K562 (cell line): ENCODE measurements at regions not wholly inside any gene's neighbourhood (a gene's known extent, or its start where the extent isn't known, plus 50 kb on each side); places are given as distances from the start of the nearest gene placed in this dataset.

Experiments
- CCAR2 ChIP-seq: fragments of 200-400 bp; formaldehyde crosslinking; IDR thresholded peaks from 2 replicates; pipeline ENCODE4 v1.6.1; 2017; ENCODE audit warnings: mild to moderate bottlenecking, low read depth, low read length
- NR1H2 ChIP-seq: sonication (generic); formaldehyde crosslinking; IDR thresholded peaks from 2 replicates; pipeline ENCODE4 v1.4.0; 2020; ENCODE audit warnings: mild to moderate bottlenecking, missing genetic modification reagents
- SAFB2 ChIP-seq: fragments of 200-400 bp; formaldehyde crosslinking; IDR thresholded peaks from 2 replicates; pipeline ENCODE4 v1.6.1; 2018; ENCODE audit warnings: borderline replicate concordance, low read length, low read depth, moderate library complexity; ENCODE audit not compliant: severe bottlenecking
- ZNF140 ChIP-seq: fragments of 250-450 bp; sonication (Bioruptor Pico); IDR thresholded peaks from 2 replicates; pipeline ENCODE4 v1.8.0; 2021; ENCODE audit warnings: moderate library complexity, mild to moderate bottlenecking, inconsistent platforms
- ZNF785 ChIP-seq: fragments of 250-450 bp; sonication (Bioruptor Pico); IDR thresholded peaks from 2 replicates; pipeline ENCODE4 v1.4.0; 2020; ENCODE audit warnings: mild to moderate bottlenecking
- TF ChIP-seq, protein P1 (sequence below): fragments of 450-650 bp; IDR thresholded peaks from 2 replicates; pipeline ENCODE4 v1.6.1; 2016; ENCODE audit warnings: mild to moderate bottlenecking, moderate library complexity
- TF ChIP-seq, protein P2 (sequence below): fragments of 450-650 bp; IDR thresholded peaks from 2 replicates; pipeline ENCODE4 v1.6.1; 2016; ENCODE audit warnings: low read depth

DNA sequence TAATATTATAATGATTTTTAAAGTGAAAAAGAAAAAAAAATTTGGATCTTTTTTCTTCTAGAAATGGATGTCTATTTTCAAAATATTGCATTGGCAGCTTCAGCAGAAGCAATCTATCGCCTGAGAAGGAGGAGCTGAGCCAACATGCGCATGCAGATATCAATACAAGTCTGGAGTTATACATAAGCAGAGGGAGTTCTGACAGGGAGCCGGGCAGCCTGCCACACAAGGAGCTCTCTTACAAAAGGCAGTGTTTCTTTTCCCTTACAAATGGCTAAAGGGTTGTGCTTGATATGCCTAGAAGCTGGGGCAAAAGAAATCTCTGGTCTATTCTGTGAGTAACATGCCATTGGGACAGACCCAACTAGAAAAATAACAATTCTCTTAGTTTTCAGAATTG lies 291.9 kb upstream of the TRIB2 start (continued):
- no peak for TF ChIP-seq CCAR2
- no peak for TF ChIP-seq ZNF140 (CRISPR knock-in tag)
- TF ChIP-seq SAFB2 = no peak
- TF ChIP-seq, protein P1, sequence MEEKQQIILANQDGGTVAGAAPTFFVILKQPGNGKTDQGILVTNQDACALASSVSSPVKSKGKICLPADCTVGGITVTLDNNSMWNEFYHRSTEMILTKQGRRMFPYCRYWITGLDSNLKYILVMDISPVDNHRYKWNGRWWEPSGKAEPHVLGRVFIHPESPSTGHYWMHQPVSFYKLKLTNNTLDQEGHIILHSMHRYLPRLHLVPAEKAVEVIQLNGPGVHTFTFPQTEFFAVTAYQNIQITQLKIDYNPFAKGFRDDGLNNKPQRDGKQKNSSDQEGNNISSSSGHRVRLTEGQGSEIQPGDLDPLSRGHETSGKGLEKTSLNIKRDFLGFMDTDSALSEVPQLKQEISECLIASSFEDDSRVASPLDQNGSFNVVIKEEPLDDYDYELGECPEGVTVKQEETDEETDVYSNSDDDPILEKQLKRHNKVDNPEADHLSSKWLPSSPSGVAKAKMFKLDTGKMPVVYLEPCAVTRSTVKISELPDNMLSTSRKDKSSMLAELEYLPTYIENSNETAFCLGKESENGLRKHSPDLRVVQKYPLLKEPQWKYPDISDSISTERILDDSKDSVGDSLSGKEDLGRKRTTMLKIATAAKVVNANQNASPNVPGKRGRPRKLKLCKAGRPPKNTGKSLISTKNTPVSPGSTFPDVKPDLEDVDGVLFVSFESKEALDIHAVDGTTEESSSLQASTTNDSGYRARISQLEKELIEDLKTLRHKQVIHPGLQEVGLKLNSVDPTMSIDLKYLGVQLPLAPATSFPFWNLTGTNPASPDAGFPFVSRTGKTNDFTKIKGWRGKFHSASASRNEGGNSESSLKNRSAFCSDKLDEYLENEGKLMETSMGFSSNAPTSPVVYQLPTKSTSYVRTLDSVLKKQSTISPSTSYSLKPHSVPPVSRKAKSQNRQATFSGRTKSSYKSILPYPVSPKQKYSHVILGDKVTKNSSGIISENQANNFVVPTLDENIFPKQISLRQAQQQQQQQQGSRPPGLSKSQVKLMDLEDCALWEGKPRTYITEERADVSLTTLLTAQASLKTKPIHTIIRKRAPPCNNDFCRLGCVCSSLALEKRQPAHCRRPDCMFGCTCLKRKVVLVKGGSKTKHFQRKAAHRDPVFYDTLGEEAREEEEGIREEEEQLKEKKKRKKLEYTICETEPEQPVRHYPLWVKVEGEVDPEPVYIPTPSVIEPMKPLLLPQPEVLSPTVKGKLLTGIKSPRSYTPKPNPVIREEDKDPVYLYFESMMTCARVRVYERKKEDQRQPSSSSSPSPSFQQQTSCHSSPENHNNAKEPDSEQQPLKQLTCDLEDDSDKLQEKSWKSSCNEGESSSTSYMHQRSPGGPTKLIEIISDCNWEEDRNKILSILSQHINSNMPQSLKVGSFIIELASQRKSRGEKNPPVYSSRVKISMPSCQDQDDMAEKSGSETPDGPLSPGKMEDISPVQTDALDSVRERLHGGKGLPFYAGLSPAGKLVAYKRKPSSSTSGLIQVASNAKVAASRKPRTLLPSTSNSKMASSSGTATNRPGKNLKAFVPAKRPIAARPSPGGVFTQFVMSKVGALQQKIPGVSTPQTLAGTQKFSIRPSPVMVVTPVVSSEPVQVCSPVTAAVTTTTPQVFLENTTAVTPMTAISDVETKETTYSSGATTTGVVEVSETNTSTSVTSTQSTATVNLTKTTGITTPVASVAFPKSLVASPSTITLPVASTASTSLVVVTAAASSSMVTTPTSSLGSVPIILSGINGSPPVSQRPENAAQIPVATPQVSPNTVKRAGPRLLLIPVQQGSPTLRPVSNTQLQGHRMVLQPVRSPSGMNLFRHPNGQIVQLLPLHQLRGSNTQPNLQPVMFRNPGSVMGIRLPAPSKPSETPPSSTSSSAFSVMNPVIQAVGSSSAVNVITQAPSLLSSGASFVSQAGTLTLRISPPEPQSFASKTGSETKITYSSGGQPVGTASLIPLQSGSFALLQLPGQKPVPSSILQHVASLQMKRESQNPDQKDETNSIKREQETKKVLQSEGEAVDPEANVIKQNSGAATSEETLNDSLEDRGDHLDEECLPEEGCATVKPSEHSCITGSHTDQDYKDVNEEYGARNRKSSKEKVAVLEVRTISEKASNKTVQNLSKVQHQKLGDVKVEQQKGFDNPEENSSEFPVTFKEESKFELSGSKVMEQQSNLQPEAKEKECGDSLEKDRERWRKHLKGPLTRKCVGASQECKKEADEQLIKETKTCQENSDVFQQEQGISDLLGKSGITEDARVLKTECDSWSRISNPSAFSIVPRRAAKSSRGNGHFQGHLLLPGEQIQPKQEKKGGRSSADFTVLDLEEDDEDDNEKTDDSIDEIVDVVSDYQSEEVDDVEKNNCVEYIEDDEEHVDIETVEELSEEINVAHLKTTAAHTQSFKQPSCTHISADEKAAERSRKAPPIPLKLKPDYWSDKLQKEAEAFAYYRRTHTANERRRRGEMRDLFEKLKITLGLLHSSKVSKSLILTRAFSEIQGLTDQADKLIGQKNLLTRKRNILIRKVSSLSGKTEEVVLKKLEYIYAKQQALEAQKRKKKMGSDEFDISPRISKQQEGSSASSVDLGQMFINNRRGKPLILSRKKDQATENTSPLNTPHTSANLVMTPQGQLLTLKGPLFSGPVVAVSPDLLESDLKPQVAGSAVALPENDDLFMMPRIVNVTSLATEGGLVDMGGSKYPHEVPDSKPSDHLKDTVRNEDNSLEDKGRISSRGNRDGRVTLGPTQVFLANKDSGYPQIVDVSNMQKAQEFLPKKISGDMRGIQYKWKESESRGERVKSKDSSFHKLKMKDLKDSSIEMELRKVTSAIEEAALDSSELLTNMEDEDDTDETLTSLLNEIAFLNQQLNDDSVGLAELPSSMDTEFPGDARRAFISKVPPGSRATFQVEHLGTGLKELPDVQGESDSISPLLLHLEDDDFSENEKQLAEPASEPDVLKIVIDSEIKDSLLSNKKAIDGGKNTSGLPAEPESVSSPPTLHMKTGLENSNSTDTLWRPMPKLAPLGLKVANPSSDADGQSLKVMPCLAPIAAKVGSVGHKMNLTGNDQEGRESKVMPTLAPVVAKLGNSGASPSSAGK = no peak
- TF ChIP-seq, protein P2, sequence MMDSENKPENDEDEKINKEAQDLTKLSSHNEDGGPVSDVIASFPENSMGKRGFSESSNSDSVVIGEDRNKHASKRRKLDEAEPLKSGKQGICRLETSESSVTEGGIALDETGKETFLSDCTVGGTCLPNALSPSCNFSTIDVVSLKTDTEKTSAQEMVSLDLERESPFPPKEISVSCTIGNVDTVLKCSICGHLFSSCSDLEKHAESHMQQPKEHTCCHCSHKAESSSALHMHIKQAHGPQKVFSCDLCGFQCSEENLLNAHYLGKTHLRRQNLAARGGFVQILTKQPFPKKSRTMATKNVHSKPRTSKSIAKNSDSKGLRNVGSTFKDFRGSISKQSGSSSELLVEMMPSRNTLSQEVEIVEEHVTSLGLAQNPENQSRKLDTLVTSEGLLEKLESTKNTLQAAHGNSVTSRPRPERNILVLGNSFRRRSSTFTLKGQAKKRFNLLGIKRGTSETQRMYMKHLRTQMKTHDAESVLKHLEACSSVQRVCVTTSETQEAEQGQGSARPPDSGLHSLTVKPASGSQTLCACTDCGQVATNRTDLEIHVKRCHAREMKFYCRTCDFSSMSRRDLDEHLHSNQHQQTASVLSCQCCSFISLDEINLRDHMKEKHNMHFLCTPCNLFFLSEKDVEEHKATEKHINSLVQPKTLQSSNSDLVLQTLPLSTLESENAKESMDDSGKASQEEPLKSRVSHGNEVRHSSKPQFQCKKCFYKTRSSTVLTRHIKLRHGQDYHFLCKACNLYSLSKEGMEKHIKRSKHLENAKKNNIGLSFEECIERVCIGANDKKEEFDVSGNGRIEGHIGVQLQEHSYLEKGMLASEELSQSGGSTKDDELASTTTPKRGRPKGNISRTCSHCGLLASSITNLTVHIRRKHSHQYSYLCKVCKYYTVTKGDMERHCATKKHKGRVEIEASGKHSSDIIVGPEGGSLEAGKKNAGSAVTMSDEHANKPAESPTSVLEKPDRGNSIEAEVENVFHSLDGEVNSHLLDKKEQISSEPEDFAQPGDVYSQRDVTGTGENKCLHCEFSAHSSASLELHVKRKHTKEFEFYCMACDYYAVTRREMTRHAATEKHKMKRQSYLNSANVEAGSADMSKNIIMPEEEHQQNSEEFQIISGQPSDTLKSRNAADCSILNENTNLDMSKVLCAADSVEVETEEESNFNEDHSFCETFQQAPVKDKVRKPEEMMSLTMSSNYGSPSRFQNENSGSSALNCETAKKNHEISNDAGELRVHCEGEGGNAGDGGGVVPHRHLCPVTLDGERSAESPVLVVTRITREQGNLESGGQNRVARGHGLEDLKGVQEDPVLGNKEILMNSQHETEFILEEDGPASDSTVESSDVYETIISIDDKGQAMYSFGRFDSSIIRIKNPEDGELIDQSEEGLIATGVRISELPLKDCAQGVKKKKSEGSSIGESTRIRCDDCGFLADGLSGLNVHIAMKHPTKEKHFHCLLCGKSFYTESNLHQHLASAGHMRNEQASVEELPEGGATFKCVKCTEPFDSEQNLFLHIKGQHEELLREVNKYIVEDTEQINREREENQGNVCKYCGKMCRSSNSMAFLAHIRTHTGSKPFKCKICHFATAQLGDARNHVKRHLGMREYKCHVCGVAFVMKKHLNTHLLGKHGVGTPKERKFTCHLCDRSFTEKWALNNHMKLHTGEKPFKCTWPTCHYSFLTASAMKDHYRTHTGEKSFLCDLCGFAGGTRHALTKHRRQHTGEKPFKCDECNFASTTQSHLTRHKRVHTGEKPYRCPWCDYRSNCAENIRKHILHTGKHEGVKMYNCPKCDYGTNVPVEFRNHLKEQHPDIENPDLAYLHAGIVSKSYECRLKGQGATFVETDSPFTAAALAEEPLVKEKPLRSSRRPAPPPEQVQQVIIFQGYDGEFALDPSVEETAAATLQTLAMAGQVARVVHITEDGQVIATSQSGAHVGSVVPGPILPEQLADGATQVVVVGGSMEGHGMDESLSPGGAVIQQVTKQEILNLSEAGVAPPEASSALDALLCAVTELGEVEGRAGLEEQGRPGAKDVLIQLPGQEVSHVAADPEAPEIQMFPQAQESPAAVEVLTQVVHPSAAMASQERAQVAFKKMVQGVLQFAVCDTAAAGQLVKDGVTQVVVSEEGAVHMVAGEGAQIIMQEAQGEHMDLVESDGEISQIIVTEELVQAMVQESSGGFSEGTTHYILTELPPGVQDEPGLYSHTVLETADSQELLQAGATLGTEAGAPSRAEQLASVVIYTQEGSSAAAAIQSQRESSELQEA = no peak
- TF ChIP-seq ZNF785 (CRISPR knock-in tag) = no peak
- no peak for TF ChIP-seq NR1H2 (CRISPR knock-in tag)
